HCT116 (cell line): ENCODE measurements at regions not wholly inside any gene's neighbourhood (a gene's known extent, or its start where the extent isn't known, plus 50 kb on each side); places are given as distances from the start of the nearest gene placed in this dataset.

Source experiments
- ATAC-seq: fragments of 200-7000 bp; cut with Tn5 transposase; 2 replicates; pipeline ENCODE4 v1.9.1; 2020; ENCODE audit warnings: mild to moderate bottlenecking, moderate library complexity
- BruUV-seq: library from RNA; stranded (reverse); fragments of 400-500 nt; replicated peaks from 2 replicates; lab custom pipeline; 2021; lab: Mats Ljungman, UMichigan
- CTCF ChIA-PET: fragments of 300-600 bp; sonication (Branson Sonifier 250); formaldehyde crosslinking; loops from one replicate; lab custom pipeline; 2021; ENCODE audit warnings: antibody characterized with exemption; lab: Charles Lee
- POLR2A ChIA-PET: fragments of 300-600, 350-600 bp; sonication (Branson Sonifier 250); formaldehyde crosslinking; loops from one replicate; lab custom pipeline; 2021; ENCODE audit warnings: antibody characterized with exemption; lab: Charles Lee
- RAD21 ChIA-PET, 2 experiments: fragments of 300-600 bp; sonication (Branson Sonifier 250); formaldehyde crosslinking; loops; one replicate each; lab custom pipeline; 2023; ENCODE audit warnings: low total read pairs in 2 of 2; ENCODE audit not compliant: uncharacterized antibody in 2 of 2, unreplicated experiment in 2 of 2, low non-redundant PET in 1 of 2; lab: Charles Lee
- DNase-seq: peaks from one replicate; pipeline ENCODE4 v3.0.0-alpha.2; 2010; ENCODE audit warnings: low read depth, low spot score
- H2AFZ ChIP-seq: fragments of 200-600 bp; shearing (Covaris generic), sonication (generic); 2 replicates; pipeline ENCODE4 v1.6.1; 2017; ENCODE audit warnings: low read depth, mixed run types, mixed read lengths, antibody characterized with exemption, low read length; ENCODE audit not compliant: poor library complexity, severe bottlenecking
- H3K27ac ChIP-seq: 2 replicates; pipeline ENCODE4 v1.5.1; 2012; ENCODE audit warnings: low read depth, low read length
- H3K27me3 ChIP-seq: fragments of 200-600 bp; sonication (generic); 2 replicates; pipeline ENCODE4 v1.6.1; 2016; ENCODE audit warnings: mixed run types, low read length, mixed read lengths; ENCODE audit not compliant: insufficient read depth
- H3K36me3 ChIP-seq, 2 experiments: fragments of 200-500 bp in 1 of 2; fragments of 200-600 bp in 1 of 2; sonication (Bioruptor generic) in 1 of 2; sonication (generic) in 1 of 2; 2 replicates each; pipeline versions ENCODE4 v1.5.1 to v1.6.1; 2014 to 2016; ENCODE audit warnings: low read length in 2 of 2, inconsistent platforms in 1 of 2, mixed read lengths in 1 of 2, mixed run types in 1 of 2; ENCODE audit not compliant: insufficient read depth in 2 of 2, control insufficient read depth in 1 of 2
- H3K4me1 ChIP-seq, 2 experiments: fragments of 200-600 bp in 1 of 2; sonication (generic) in 1 of 2; 2 replicates each; pipeline versions ENCODE4 v1.5.1 to v1.6.1; 2012 to 2017; ENCODE audit warnings: low read length in 2 of 2, inconsistent platforms in 1 of 2, mild to moderate bottlenecking in 1 of 2, mixed read lengths in 1 of 2, mixed run types in 1 of 2, moderate library complexity in 1 of 2; ENCODE audit not compliant: insufficient read depth in 2 of 2, control insufficient read depth in 1 of 2
- H3K4me2 ChIP-seq: fragments of 200-600 bp; sonication (generic); 2 replicates; pipeline ENCODE4 v1.6.1; 2017; ENCODE audit warnings: mixed run types, low read length, mixed read lengths
- H3K4me3 ChIP-seq, 2 experiments: fragments of 200-600 bp in 1 of 2; sonication (generic) in 1 of 2; replicated peaks in 1 of 2; 2 replicates each; pipeline ENCODE4 v1.5.1; 2011 to 2016; ENCODE audit warnings: low read length in 2 of 2, control low read depth in 1 of 2, low read depth in 1 of 2, mild to moderate bottlenecking in 1 of 2, mixed read lengths in 1 of 2, mixed run types in 1 of 2
- H3K79me2 ChIP-seq: fragments of 200-600 bp; sonication (generic); 2 replicates; pipeline ENCODE4 v1.6.1; 2017; ENCODE audit warnings: mild to moderate bottlenecking, mixed run types, low read length, moderate library complexity, mixed read lengths; ENCODE audit not compliant: insufficient read depth
- H3K9ac ChIP-seq: fragments of 200-600 bp; sonication (generic); 2 replicates; pipeline ENCODE4 v1.6.1; 2016; ENCODE audit warnings: low read length, mixed read lengths
- H3K9me2 ChIP-seq: fragments of 200-600 bp; sonication (generic), shearing (Covaris generic); 2 replicates; pipeline ENCODE4 v1.6.1; 2017; ENCODE audit warnings: mixed run types, mild to moderate bottlenecking, moderate library complexity; ENCODE audit not compliant: insufficient read depth
- H3K9me3 ChIP-seq, 2 experiments: fragments of 200-500 bp in 1 of 2; fragments of 200-600 bp in 1 of 2; sonication (Bioruptor generic) in 1 of 2; sonication (generic) in 1 of 2; 2 replicates each; pipeline ENCODE4 v1.6.1; 2014 to 2017; ENCODE audit warnings: low read length in 2 of 2, mixed read lengths in 2 of 2, inconsistent platforms in 1 of 2, low read depth in 1 of 2, mild to moderate bottlenecking in 1 of 2, mixed run types in 1 of 2, moderate library complexity in 1 of 2; ENCODE audit not compliant: control insufficient read depth in 1 of 2, insufficient read depth in 1 of 2
- H4K20me1 ChIP-seq: fragments of 200-600 bp; sonication (generic), shearing (Covaris generic); 2 replicates; pipeline ENCODE4 v1.6.1; 2017; ENCODE audit warnings: mixed run types, mild to moderate bottlenecking, moderate library complexity; ENCODE audit not compliant: insufficient read depth
- ATF3 ChIP-seq: IDR thresholded peaks from 2 replicates; pipeline ENCODE4 v1.6.1; 2012
- CBX3 ChIP-seq: IDR thresholded peaks from 2 replicates; pipeline ENCODE4 v1.6.1; 2012; ENCODE audit warnings: low read depth
- ELF1 ChIP-seq: IDR thresholded peaks from 2 replicates; pipeline ENCODE4 v1.6.1; 2012; ENCODE audit warnings: low read depth, borderline replicate concordance
- EZH2 ChIP-seq: fragments of 200-600 bp; sonication (generic); IDR thresholded peaks from 2 replicates; pipeline ENCODE4 v1.6.1; 2017; ENCODE audit warnings: antibody characterized with exemption, mixed run types
- EZH2phosphoT487 ChIP-seq: fragments of 200-600 bp; IDR thresholded peaks from 2 replicates; pipeline ENCODE4 v1.6.1; 2018; ENCODE audit warnings: antibody characterized with exemption, borderline replicate concordance
- FOSL1 ChIP-seq: IDR thresholded peaks from 2 replicates; pipeline ENCODE4 v1.6.1; 2012; ENCODE audit warnings: low read depth
- JUND ChIP-seq: IDR thresholded peaks from 2 replicates; pipeline ENCODE4 v1.6.1; 2012
- RAD21 ChIP-seq: IDR thresholded peaks from 2 replicates; pipeline ENCODE4 v1.6.1; 2012; ENCODE audit warnings: low read depth, mild to moderate bottlenecking
- SP1 ChIP-seq: IDR thresholded peaks from 2 replicates; pipeline ENCODE4 v1.6.1; 2012; ENCODE audit warnings: low read depth
- SRF ChIP-seq: IDR thresholded peaks from 2 replicates; pipeline ENCODE4 v1.6.1; 2012; ENCODE audit warnings: low read depth
- TCF7L2 ChIP-seq: IDR thresholded peaks from 2 replicates; pipeline ENCODE4 v1.7.0; 2011; ENCODE audit warnings: borderline replicate concordance, inconsistent platforms; ENCODE audit not compliant: insufficient read depth, insufficient read length; ENCODE audit errors: extremely low read depth
- ZFX ChIP-seq: fragments of 450-650 bp; IDR thresholded peaks from 2 replicates; pipeline ENCODE4 v1.6.1; 2017
- ZNF274 ChIP-seq: fragments of 200-500 bp; sonication (Bioruptor generic); IDR thresholded peaks from 2 replicates; pipeline ENCODE4 v1.6.1; 2014; ENCODE audit warnings: mild to moderate bottlenecking, low read depth, low read length, inconsistent platforms
- intact Hi-C: fragments of 100-400 bp; cut with micrococcal nuclease; formaldehyde crosslinking; loops from 2 replicates; pipeline ENCODE4 v1.10.0; 2022
- TF ChIP-seq, protein P1 (sequence below), 3 experiments: fragments of 200-600 bp in 1 of 3; sonication (generic) in 1 of 3; IDR thresholded peaks in 2 of 3; conservative IDR thresholded peaks in 1 of 3; 2 replicates each; pipeline ENCODE4 v1.5.1; 2012 to 2017; ENCODE audit warnings: low read depth in 2 of 3, low read length in 2 of 3, antibody characterized with exemption in 1 of 3, borderline replicate concordance in 1 of 3, control low read depth in 1 of 3, mild to moderate bottlenecking in 1 of 3, mixed read lengths in 1 of 3, mixed run types in 1 of 3, moderate library complexity in 1 of 3; ENCODE audit not compliant: insufficient read depth in 1 of 3

DNA sequence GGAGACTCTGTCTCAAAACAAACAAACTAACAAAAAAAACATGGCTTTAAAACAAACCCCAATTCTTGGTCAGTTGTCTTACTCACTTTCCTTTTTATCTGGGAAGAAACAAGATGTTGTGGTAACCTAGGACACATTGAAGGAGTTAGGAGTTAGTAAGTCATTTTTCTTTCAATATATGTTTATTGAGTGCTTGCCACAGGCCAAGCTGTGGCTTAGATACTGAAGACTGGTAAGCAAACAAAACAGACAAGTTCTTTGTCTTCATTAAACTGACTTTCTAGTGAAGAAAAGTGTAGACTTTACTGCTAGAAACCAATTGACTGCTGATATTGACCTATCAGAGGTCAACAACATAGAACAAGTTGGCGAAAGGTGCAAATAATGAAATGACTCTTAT lies 1228.3 kb upstream of the FAM98A start:
- ChIA-PET CTCF (no interaction called here), POLR2A (no interaction called here), RAD21 (no interaction called here)
- BruUV-seq = no TSS peak
- intact Hi-C loops = no loop called here
- Histone ChIP-seq H3K4me2 (no peak overlapping the region), H3K9me2 (no peaks in the 10 kb centered on the region), H3K9ac (no peak overlapping the region), H3K79me2 (no peaks in the 10 kb centered on the region), H4K20me1 (no peaks in the 10 kb centered on the region), H2AFZ (no peak overlapping the region), H3K4me1 (no peaks in the 10 kb centered on the region), H3K4me3 (no peak overlapping the region), H3K36me3 (no peaks in the 10 kb centered on the region), H3K9me3 (peaks cover 0 to 3% of the 10 kb centered on the region in 2 experiments; a peak in 2 of 4 replicates), H3K27me3 (no peaks in the 10 kb centered on the region), H3K27ac (no peak overlapping the region)
- ATAC-seq (no peak), DNase-seq (no peak)
- TF ChIP-seq SRF (no peak), ZNF274 (no peak), EZH2 (no peak), ZFX (no peak), RAD21 (no peak), SP1 (no peak), ATF3 (no peak), TCF7L2 (no peak), EZH2phosphoT487 (no peak), CBX3 (no peak), JUND (no peak), ELF1 (no peak), FOSL1 (no peak)
- TF ChIP-seq, protein P1, sequence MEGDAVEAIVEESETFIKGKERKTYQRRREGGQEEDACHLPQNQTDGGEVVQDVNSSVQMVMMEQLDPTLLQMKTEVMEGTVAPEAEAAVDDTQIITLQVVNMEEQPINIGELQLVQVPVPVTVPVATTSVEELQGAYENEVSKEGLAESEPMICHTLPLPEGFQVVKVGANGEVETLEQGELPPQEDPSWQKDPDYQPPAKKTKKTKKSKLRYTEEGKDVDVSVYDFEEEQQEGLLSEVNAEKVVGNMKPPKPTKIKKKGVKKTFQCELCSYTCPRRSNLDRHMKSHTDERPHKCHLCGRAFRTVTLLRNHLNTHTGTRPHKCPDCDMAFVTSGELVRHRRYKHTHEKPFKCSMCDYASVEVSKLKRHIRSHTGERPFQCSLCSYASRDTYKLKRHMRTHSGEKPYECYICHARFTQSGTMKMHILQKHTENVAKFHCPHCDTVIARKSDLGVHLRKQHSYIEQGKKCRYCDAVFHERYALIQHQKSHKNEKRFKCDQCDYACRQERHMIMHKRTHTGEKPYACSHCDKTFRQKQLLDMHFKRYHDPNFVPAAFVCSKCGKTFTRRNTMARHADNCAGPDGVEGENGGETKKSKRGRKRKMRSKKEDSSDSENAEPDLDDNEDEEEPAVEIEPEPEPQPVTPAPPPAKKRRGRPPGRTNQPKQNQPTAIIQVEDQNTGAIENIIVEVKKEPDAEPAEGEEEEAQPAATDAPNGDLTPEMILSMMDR (IDR thresholded peaks at IDR 0.05 in 2 of 3, conservative IDR thresholded peaks at IDR 0.05 in 1 of 3; ENCODE audit: borderline replicate concordance in 1 of 3, insufficient read depth in 1 of 3, low read depth in 2 of 3, low read length in 2 of 3) = no peak
